Mesendoderm (in vitro differentiated cells): ENCODE measurements at regions not wholly inside any gene's neighbourhood (a gene's known extent, or its start where the extent isn't known, plus 50 kb on each side); places are given as distances from the start of the nearest gene placed in this dataset.

Source experiments
- DNase-seq: peaks from one replicate; pipeline ENCODE4 v3.0.0; 2013
- H2AK5ac ChIP-seq: 2 replicates; pipeline ENCODE4 v1.6.1; 2013; ENCODE audit warnings: low read length, inconsistent platforms
- H2BK120ac ChIP-seq: 2 replicates; pipeline ENCODE4 v1.6.1; 2013; ENCODE audit warnings: low read depth, mild to moderate bottlenecking, low read length, moderate library complexity, mixed read lengths
- H2BK15ac ChIP-seq: replicated peaks from 2 replicates; pipeline ENCODE4 v1.6.1; 2013; ENCODE audit warnings: low read depth, mild to moderate bottlenecking, moderate library complexity
- H2BK5ac ChIP-seq: 2 replicates; pipeline ENCODE4 v1.6.1; 2013; ENCODE audit warnings: low read length, inconsistent platforms
- H3K18ac ChIP-seq: 2 replicates; pipeline ENCODE4 v1.6.1; 2013; ENCODE audit warnings: mild to moderate bottlenecking, low read length, mixed read lengths
- H3K23ac ChIP-seq: one replicate; pipeline ENCODE4 v1.6.1; 2013; ENCODE audit warnings: low read length
- H3K27ac ChIP-seq: 2 replicates; pipeline ENCODE4 v1.5.1; 2013; ENCODE audit warnings: low read depth, mild to moderate bottlenecking, inconsistent platforms, low read length, moderate library complexity
- H3K27me3 ChIP-seq: 2 replicates; pipeline ENCODE4 v1.6.1; 2013; ENCODE audit warnings: low read length, control low read depth, mild to moderate bottlenecking, inconsistent platforms; ENCODE audit not compliant: insufficient read depth, poor library complexity
- H3K36me3 ChIP-seq: 2 replicates; pipeline ENCODE4 v1.6.1; 2013; ENCODE audit warnings: low read length, inconsistent platforms; ENCODE audit not compliant: control insufficient read depth, insufficient read depth
- H3K4ac ChIP-seq: one replicate; pipeline ENCODE4 v1.6.1; 2013; ENCODE audit warnings: low read depth, mild to moderate bottlenecking, low read length, moderate library complexity
- H3K4me1 ChIP-seq: 2 replicates; pipeline ENCODE4 v1.6.1; 2013; ENCODE audit warnings: low read depth, low read length, inconsistent platforms; ENCODE audit not compliant: control insufficient read depth
- H3K4me2 ChIP-seq: 2 replicates; pipeline ENCODE4 v1.6.1; 2013; ENCODE audit warnings: low read length
- H3K4me3 ChIP-seq: 2 replicates; pipeline ENCODE4 v1.5.1; 2013; ENCODE audit warnings: mild to moderate bottlenecking, low read length
- H3K56ac ChIP-seq: one replicate; pipeline ENCODE4 v1.6.1; 2013; ENCODE audit warnings: low read length
- H3K79me1 ChIP-seq: 2 replicates; pipeline ENCODE4 v1.6.1; 2013; ENCODE audit warnings: low read length, inconsistent platforms
- H3K79me2 ChIP-seq: 2 replicates; pipeline ENCODE4 v1.6.1; 2013; ENCODE audit warnings: mild to moderate bottlenecking, low read length; ENCODE audit not compliant: control insufficient read depth, insufficient read depth
- H3K9ac ChIP-seq: 2 replicates; pipeline ENCODE4 v1.6.1; 2013; ENCODE audit warnings: low read length, inconsistent platforms
- H4K5ac ChIP-seq: one replicate; pipeline ENCODE4 v1.6.1; 2013; ENCODE audit warnings: low read length
- H4K8ac ChIP-seq: one replicate; pipeline ENCODE4 v1.6.1; 2013; ENCODE audit warnings: low read depth, mild to moderate bottlenecking, control low read depth, low read length, moderate library complexity
- WGBS: extraction: QIAGEN DNeasy Blood & Tissue Kit; methylation state at CpG from one replicate; pipeline ENCODE4 v1.1.7; 2013; ENCODE audit warnings: low lambda C conversion rate, missing lambda C conversion rate; ENCODE audit not compliant: insufficient coverage; ENCODE audit errors: extremely low coverage; 5-methylcytosine and 5-hydroxymethylcytosine counted together

DNA sequence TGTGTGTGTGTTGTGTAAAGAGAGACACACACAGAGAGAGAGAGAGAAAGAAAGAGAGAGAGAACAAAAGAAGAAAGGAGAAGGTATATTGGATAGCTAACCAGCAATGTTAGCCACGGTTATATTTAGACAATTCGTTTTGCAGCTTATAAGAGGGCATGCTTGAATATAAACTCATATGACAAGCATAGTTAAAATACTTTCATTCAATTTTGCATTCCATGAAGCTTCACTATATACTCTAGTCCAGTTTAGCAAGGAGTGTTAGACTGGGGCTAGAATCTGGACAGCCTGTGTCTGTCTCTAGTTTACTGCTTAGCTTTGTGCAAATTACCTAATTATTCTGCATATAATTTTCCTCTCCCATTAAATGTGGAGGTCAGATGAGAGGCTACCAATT is 525.9 kb upstream of the ZFP42 start:
- Histone ChIP-seq H2BK120ac (no peak overlapping the region), H4K8ac (no peak overlapping the region), H3K4me3 (no peak overlapping the region), H3K56ac (no peak overlapping the region), H3K79me2 (no peaks in the 10 kb centered on the region), H2BK15ac (no peak overlapping the region), H3K79me1 (no peaks in the 10 kb centered on the region), H3K4me1 (no peaks in the 10 kb centered on the region), H3K36me3 (no peaks in the 10 kb centered on the region), H3K9ac (no peak overlapping the region), H3K4me2 (no peak overlapping the region), H3K4ac (no peak overlapping the region), H3K27ac (no peak overlapping the region), H3K18ac (no peak overlapping the region), H3K23ac (no peak overlapping the region), H4K5ac (no peak overlapping the region), H2BK5ac (no peak overlapping the region), H3K27me3 (no peaks in the 10 kb centered on the region), H2AK5ac (no peak overlapping the region)
- DNase-seq = no peak
- no CpG with 5 or more reads among the region's 2 CpGs for WGBS

- Histone ChIP-seq H4K5ac (no peak overlapping the region), H3K79me2 (no peaks in the 10 kb centered on the region), H4K8ac (no peak overlapping the region), H3K4ac (no peak overlapping the region), H2BK5ac (no peak overlapping the region), H3K36me3 (no peaks in the 10 kb centered on the region), H3K9ac (no peak overlapping the region), H3K4me1 (no peaks in the 10 kb centered on the region), H3K23ac (no peak overlapping the region), H2AK5ac (no peak overlapping the region), H3K4me2 (no peak overlapping the region), H2BK120ac (no peak overlapping the region), H3K27ac (no peak overlapping the region), H3K4me3 (no peak overlapping the region), H3K18ac (no peak overlapping the region), H3K27me3 (no peaks in the 10 kb centered on the region), H2BK15ac (no peak overlapping the region), H3K79me1 (no peaks in the 10 kb centered on the region), H3K56ac (no peak overlapping the region)
- WGBS = no CpG with 5 or more reads among the region's 3 CpGs
- no peak for DNase-seq
These were observed 525.5 kb upstream of the ZFP42 start for GRCh38 chr4:187470061-187470460.

GRCh38 chr4:187474238-187474637 is 521.3 kb upstream of the ZFP42 start:
- no peak overlapping the region for H2BK5ac ChIP-seq
- no peaks in the 10 kb centered on the region for H3K79me2 ChIP-seq
- no peak overlapping the region for H3K18ac ChIP-seq
- no peak overlapping the region for H4K5ac ChIP-seq
- no peak overlapping the region for H3K56ac ChIP-seq
- H3K4me2 ChIP-seq = no peak overlapping the region
- H3K79me1 ChIP-seq = no peaks in the 10 kb centered on the region
- 67% methylated on average over 3 of the region's 9 CpGs for WGBS
- no peak overlapping the region for H2BK120ac ChIP-seq
- no peak overlapping the region for H3K4ac ChIP-seq
- H3K27ac ChIP-seq = no peak overlapping the region
- no peaks in the 10 kb centered on the region for H3K27me3 ChIP-seq
- H3K4me3 ChIP-seq = no peak overlapping the region
- no peak overlapping the region for H2AK5ac ChIP-seq
- H3K4me1 ChIP-seq = no peaks in the 10 kb centered on the region
- H2BK15ac ChIP-seq = no peak overlapping the region
- H3K9ac ChIP-seq = no peak overlapping the region
- DNase-seq = no peak
- no peak overlapping the region for H4K8ac ChIP-seq
- no peak overlapping the region for H3K23ac ChIP-seq
- no peaks in the 10 kb centered on the region for H3K36me3 ChIP-seq

GRCh38 chr4:187475901-187476300 is 519.7 kb upstream of the ZFP42 start:
- Histone ChIP-seq H3K79me1 (no peaks in the 10 kb centered on the region), H4K8ac (no peak overlapping the region), H3K36me3 (no peaks in the 10 kb centered on the region), H3K18ac (no peak overlapping the region), H3K23ac (no peak overlapping the region), H3K4me3 (no peak overlapping the region), H3K4ac (no peak overlapping the region), H2BK15ac (no peak overlapping the region), H3K4me1 (no peaks in the 10 kb centered on the region), H4K5ac (no peak overlapping the region), H3K27me3 (no peaks in the 10 kb centered on the region), H3K27ac (no peak overlapping the region), H3K56ac (no peak overlapping the region), H3K79me2 (no peaks in the 10 kb centered on the region), H2BK5ac (no peak overlapping the region), H2AK5ac (no peak overlapping the region), H3K9ac (no peak overlapping the region), H2BK120ac (no peak overlapping the region), H3K4me2 (no peak overlapping the region)
- no CpG with 5 or more reads among the region's 2 CpGs for WGBS
- DNase-seq = no peak

DNA sequence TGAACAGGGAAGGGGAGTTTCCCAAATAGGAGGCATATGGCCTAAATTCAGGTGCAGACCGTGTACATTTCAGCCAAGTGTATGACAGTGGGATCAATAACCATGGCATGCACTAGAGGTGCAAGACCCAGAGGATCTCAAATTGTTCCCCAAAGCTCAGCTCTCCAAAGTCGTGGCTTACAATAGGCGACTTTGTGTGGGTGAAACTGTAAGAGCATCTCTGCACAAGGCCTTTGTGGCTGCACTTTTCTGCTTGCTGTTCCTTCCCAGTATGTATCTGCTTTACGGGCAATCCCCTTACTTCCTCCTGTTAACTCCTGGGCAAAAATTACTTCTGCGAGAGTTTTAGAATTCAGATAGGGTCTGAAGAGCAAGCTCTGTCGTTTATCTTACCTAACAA is 518.3 kb upstream of the ZFP42 start:
- H2BK15ac ChIP-seq = no peak overlapping the region
- H3K4me2 ChIP-seq = no peak overlapping the region
- H3K27ac ChIP-seq = no peak overlapping the region
- no peak for DNase-seq
- no CpG with 5 or more reads among the region's 6 CpGs for WGBS
- H3K79me2 ChIP-seq = no peaks in the 10 kb centered on the region
- no peak overlapping the region for H3K9ac ChIP-seq
- H2AK5ac ChIP-seq = no peak overlapping the region
- no peak overlapping the region for H4K5ac ChIP-seq
- H3K4me1 ChIP-seq = no peaks in the 10 kb centered on the region
- no peaks in the 10 kb centered on the region for H3K27me3 ChIP-seq
- H3K56ac ChIP-seq = no peak overlapping the region
- no peak overlapping the region for H2BK120ac ChIP-seq
- H3K79me1 ChIP-seq = no peaks in the 10 kb centered on the region
- no peak overlapping the region for H4K8ac ChIP-seq
- H3K4ac ChIP-seq = no peak overlapping the region
- H3K36me3 ChIP-seq = no peaks in the 10 kb centered on the region
- no peak overlapping the region for H3K18ac ChIP-seq
- H2BK5ac ChIP-seq = no peak overlapping the region
- no peak overlapping the region for H3K4me3 ChIP-seq
- H3K23ac ChIP-seq = no peak overlapping the region

GRCh38 chr4:187478292-187479140 is 517.1 kb upstream of the ZFP42 start:
- Histone ChIP-seq H4K5ac (no peak overlapping the region), H3K4me2 (no peak overlapping the region), H3K36me3 (no peaks in the 10 kb centered on the region), H3K79me2 (no peaks in the 10 kb centered on the region), H4K8ac (no peak overlapping the region), H2AK5ac (no peak overlapping the region), H3K79me1 (no peaks in the 10 kb centered on the region), H3K4ac (no peak overlapping the region), H3K9ac (no peak overlapping the region), H3K27ac (no peak overlapping the region), H3K18ac (no peak overlapping the region), H3K56ac (no peak overlapping the region), H3K27me3 (no peaks in the 10 kb centered on the region), H3K4me3 (no peak overlapping the region), H2BK120ac (no peak overlapping the region), H2BK15ac (no peak overlapping the region), H3K23ac (no peak overlapping the region), H3K4me1 (no peaks in the 10 kb centered on the region), H2BK5ac (no peak overlapping the region)
- peak; percentile 2 for DNase-seq
- 100% methylated on average over 1 of the region's 18 CpGs for WGBS
